Lower leg skin (tissue), 4 donors: ENCODE measurements at regions not wholly inside any gene's neighbourhood (a gene's known extent, or its start where the extent isn't known, plus 50 kb on each side); places are given as distances from the start of the nearest gene placed in this dataset.

Experiments
- DNase-seq, 2 donors: peaks; one replicate each; pipeline ENCODE4 v3.0.0-alpha.2; 2019; ENCODE audit warnings: low spot score in 2 of 2
- H3K4me3 ChIP-seq: fragments of 200-600 bp; sonication (generic); 2 replicates; pipeline ENCODE4 v1.5.1; 2017; ENCODE audit warnings: mild to moderate bottlenecking, low read depth; ENCODE audit not compliant: poor library complexity, severe bottlenecking
- POLR2A ChIP-seq, 2 donors: fragments of 450-650 bp; IDR thresholded peaks; one replicate each; pipeline ENCODE4 v1.6.1; 2016 to 2017; ENCODE audit warnings: antibody characterized with exemption in 2 of 2, mild to moderate bottlenecking in 1 of 2, moderate library complexity in 1 of 2
- WGBS, 2 donors: methylation state at CpG; one replicate each; pipeline ENCODE4 v1.1.5; 2018; 5-methylcytosine and 5-hydroxymethylcytosine counted together
- intact Hi-C: fragments of 100-400 bp; cut with DNase I; formaldehyde crosslinking; loops from one replicate; pipeline ENCODE4 v1.15.0; 2023; ENCODE audit warnings: low total_unique reads
- TF ChIP-seq, protein P1 (sequence below), 3 donors: fragments of 450-650 bp; IDR thresholded peaks; one replicate each; pipeline ENCODE4 v1.5.1; 2016; ENCODE audit warnings: antibody characterized with exemption in 3 of 3, mild to moderate bottlenecking in 3 of 3, moderate library complexity in 2 of 3

DNA sequence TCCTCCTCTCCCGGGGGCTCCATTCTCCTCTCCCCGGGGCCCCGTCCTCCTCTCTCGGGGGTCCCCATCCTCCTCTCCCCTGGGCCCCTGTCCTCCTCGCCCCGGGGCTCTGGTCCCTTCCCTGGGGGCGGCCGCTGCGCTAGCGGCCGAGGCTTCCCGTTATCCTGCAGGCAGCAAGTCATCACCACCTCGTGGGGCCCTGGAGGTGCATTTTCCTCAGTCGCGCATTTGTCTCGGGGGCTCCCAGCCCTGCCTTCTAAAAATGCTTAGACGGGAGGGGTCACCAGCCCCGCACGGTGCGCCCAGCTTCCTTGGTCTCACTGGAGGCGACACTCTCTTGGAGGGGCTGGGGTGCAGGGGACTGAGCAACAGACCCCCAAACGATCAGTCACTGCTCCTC is 216.5 kb downstream of the QKI start:
- TF ChIP-seq POLR2A (IDR thresholded peaks at IDR 0.05), result no peak
- TF ChIP-seq, protein P1, sequence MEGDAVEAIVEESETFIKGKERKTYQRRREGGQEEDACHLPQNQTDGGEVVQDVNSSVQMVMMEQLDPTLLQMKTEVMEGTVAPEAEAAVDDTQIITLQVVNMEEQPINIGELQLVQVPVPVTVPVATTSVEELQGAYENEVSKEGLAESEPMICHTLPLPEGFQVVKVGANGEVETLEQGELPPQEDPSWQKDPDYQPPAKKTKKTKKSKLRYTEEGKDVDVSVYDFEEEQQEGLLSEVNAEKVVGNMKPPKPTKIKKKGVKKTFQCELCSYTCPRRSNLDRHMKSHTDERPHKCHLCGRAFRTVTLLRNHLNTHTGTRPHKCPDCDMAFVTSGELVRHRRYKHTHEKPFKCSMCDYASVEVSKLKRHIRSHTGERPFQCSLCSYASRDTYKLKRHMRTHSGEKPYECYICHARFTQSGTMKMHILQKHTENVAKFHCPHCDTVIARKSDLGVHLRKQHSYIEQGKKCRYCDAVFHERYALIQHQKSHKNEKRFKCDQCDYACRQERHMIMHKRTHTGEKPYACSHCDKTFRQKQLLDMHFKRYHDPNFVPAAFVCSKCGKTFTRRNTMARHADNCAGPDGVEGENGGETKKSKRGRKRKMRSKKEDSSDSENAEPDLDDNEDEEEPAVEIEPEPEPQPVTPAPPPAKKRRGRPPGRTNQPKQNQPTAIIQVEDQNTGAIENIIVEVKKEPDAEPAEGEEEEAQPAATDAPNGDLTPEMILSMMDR (IDR thresholded peaks at IDR 0.05), result no peak
- 48 to 64% methylated on average over 22 of the region's 22 CpGs for WGBS, 2 donors
- DNase-seq, result no peak
- intact Hi-C loops, result no loop called here
- H3K4me3 ChIP-seq, result no peak overlapping the region

DNA sequence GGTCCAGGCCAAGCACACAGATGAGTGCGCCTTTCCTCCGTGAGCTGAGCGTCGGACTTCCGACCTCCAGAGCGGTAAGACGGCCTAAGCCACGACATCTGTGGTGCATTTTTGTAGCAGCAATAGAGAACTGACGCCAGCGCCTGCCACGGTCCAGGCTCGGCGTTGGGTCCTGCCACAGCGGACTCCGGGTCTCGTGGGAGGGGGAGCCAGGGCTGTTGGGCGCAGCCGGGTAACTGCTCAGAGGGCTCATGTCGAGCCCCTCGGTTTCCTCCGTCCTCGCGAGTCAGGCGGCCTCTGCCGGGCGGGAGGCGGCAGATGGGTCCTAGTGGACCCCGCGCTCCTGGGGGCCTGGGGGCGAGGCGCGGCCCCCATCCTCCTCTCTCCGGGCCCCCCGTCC is 216.1 kb downstream of the QKI start:
- H3K4me3 ChIP-seq, result no peak overlapping the region
- intact Hi-C loops, result no loop called here
- no peak for DNase-seq
- WGBS, 2 donors, result 30 to 54% methylated on average over 27 to 29 of the region's 34 CpGs
- TF ChIP-seq POLR2A (IDR thresholded peaks at IDR 0.05), result no peak
- TF ChIP-seq, protein P1 (IDR thresholded peaks at IDR 0.05), result no peak

DNA sequence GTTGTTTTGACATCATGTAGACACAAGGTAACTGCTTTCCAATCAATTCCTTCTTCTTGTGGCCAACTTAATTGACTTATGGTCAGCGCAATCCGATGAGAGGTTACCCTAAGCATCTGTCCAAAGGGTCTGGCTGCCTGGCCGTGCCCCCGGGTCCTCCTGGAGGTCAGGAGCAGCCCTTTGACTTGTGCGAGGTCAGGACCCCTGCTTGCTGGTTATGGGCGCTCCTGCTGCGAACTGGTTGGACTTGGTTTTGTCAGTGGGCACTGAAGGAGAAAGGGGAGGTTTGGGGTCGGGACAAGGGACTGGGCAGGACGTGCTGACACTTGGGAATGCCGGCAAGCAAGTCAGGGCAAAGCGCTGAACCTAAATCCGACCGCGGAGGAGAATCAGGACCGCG is 215.6 kb downstream of the QKI start:
- intact Hi-C loops, result no loop called here
- TF ChIP-seq POLR2A (IDR thresholded peaks at IDR 0.05), result no peak
- 74 to 78% methylated on average over 15 to 16 of the region's 16 CpGs for WGBS, 2 donors
- no peak overlapping the region for H3K4me3 ChIP-seq
- DNase-seq, result no peak
